HCT116 (cell line): ENCODE measurements at regions not wholly inside any gene's neighbourhood (a gene's known extent, or its start where the extent isn't known, plus 50 kb on each side); places are given as distances from the start of the nearest gene placed in this dataset.

ENCODE experiments used
- ATAC-seq: fragments of 200-7000 bp; cut with Tn5 transposase; 2 replicates; pipeline ENCODE4 v1.9.1; 2020; ENCODE audit warnings: mild to moderate bottlenecking, moderate library complexity
- BruUV-seq: library from RNA; stranded (reverse); fragments of 400-500 nt; replicated peaks from 2 replicates; lab custom pipeline; 2021; lab: Mats Ljungman, UMichigan
- CTCF ChIA-PET: fragments of 300-600 bp; sonication (Branson Sonifier 250); formaldehyde crosslinking; loops from one replicate; lab custom pipeline; 2021; ENCODE audit warnings: antibody characterized with exemption; lab: Charles Lee
- POLR2A ChIA-PET: fragments of 300-600, 350-600 bp; sonication (Branson Sonifier 250); formaldehyde crosslinking; loops from one replicate; lab custom pipeline; 2021; ENCODE audit warnings: antibody characterized with exemption; lab: Charles Lee
- RAD21 ChIA-PET, 2 experiments: fragments of 300-600 bp; sonication (Branson Sonifier 250); formaldehyde crosslinking; loops; one replicate each; lab custom pipeline; 2023; ENCODE audit warnings: low total read pairs in 2 of 2; ENCODE audit not compliant: uncharacterized antibody in 2 of 2, unreplicated experiment in 2 of 2, low non-redundant PET in 1 of 2; lab: Charles Lee
- DNase-seq: peaks from one replicate; pipeline ENCODE4 v3.0.0-alpha.2; 2010; ENCODE audit warnings: low read depth, low spot score
- H2AFZ ChIP-seq: fragments of 200-600 bp; shearing (Covaris generic), sonication (generic); 2 replicates; pipeline ENCODE4 v1.6.1; 2017; ENCODE audit warnings: low read depth, mixed run types, mixed read lengths, antibody characterized with exemption, low read length; ENCODE audit not compliant: poor library complexity, severe bottlenecking
- H3K27ac ChIP-seq: 2 replicates; pipeline ENCODE4 v1.5.1; 2012; ENCODE audit warnings: low read depth, low read length
- H3K27me3 ChIP-seq: fragments of 200-600 bp; sonication (generic); 2 replicates; pipeline ENCODE4 v1.6.1; 2016; ENCODE audit warnings: mixed run types, low read length, mixed read lengths; ENCODE audit not compliant: insufficient read depth
- H3K36me3 ChIP-seq, 2 experiments: fragments of 200-500 bp in 1 of 2; fragments of 200-600 bp in 1 of 2; sonication (Bioruptor generic) in 1 of 2; sonication (generic) in 1 of 2; 2 replicates each; pipeline versions ENCODE4 v1.5.1 to v1.6.1; 2014 to 2016; ENCODE audit warnings: low read length in 2 of 2, inconsistent platforms in 1 of 2, mixed read lengths in 1 of 2, mixed run types in 1 of 2; ENCODE audit not compliant: insufficient read depth in 2 of 2, control insufficient read depth in 1 of 2
- H3K4me1 ChIP-seq, 2 experiments: fragments of 200-600 bp in 1 of 2; sonication (generic) in 1 of 2; 2 replicates each; pipeline versions ENCODE4 v1.5.1 to v1.6.1; 2012 to 2017; ENCODE audit warnings: low read length in 2 of 2, inconsistent platforms in 1 of 2, mild to moderate bottlenecking in 1 of 2, mixed read lengths in 1 of 2, mixed run types in 1 of 2, moderate library complexity in 1 of 2; ENCODE audit not compliant: insufficient read depth in 2 of 2, control insufficient read depth in 1 of 2
- H3K4me2 ChIP-seq: fragments of 200-600 bp; sonication (generic); 2 replicates; pipeline ENCODE4 v1.6.1; 2017; ENCODE audit warnings: mixed run types, low read length, mixed read lengths
- H3K4me3 ChIP-seq, 2 experiments: fragments of 200-600 bp in 1 of 2; sonication (generic) in 1 of 2; replicated peaks in 1 of 2; 2 replicates each; pipeline ENCODE4 v1.5.1; 2011 to 2016; ENCODE audit warnings: low read length in 2 of 2, control low read depth in 1 of 2, low read depth in 1 of 2, mild to moderate bottlenecking in 1 of 2, mixed read lengths in 1 of 2, mixed run types in 1 of 2
- H3K79me2 ChIP-seq: fragments of 200-600 bp; sonication (generic); 2 replicates; pipeline ENCODE4 v1.6.1; 2017; ENCODE audit warnings: mild to moderate bottlenecking, mixed run types, low read length, moderate library complexity, mixed read lengths; ENCODE audit not compliant: insufficient read depth
- H3K9ac ChIP-seq: fragments of 200-600 bp; sonication (generic); 2 replicates; pipeline ENCODE4 v1.6.1; 2016; ENCODE audit warnings: low read length, mixed read lengths
- H3K9me2 ChIP-seq: fragments of 200-600 bp; sonication (generic), shearing (Covaris generic); 2 replicates; pipeline ENCODE4 v1.6.1; 2017; ENCODE audit warnings: mixed run types, mild to moderate bottlenecking, moderate library complexity; ENCODE audit not compliant: insufficient read depth
- H3K9me3 ChIP-seq, 2 experiments: fragments of 200-500 bp in 1 of 2; fragments of 200-600 bp in 1 of 2; sonication (Bioruptor generic) in 1 of 2; sonication (generic) in 1 of 2; 2 replicates each; pipeline ENCODE4 v1.6.1; 2014 to 2017; ENCODE audit warnings: low read length in 2 of 2, mixed read lengths in 2 of 2, inconsistent platforms in 1 of 2, low read depth in 1 of 2, mild to moderate bottlenecking in 1 of 2, mixed run types in 1 of 2, moderate library complexity in 1 of 2; ENCODE audit not compliant: control insufficient read depth in 1 of 2, insufficient read depth in 1 of 2
- H4K20me1 ChIP-seq: fragments of 200-600 bp; sonication (generic), shearing (Covaris generic); 2 replicates; pipeline ENCODE4 v1.6.1; 2017; ENCODE audit warnings: mixed run types, mild to moderate bottlenecking, moderate library complexity; ENCODE audit not compliant: insufficient read depth
- CBX3 ChIP-seq: IDR thresholded peaks from 2 replicates; pipeline ENCODE4 v1.6.1; 2012; ENCODE audit warnings: low read depth
- EGR1 ChIP-seq: IDR thresholded peaks from 2 replicates; pipeline ENCODE4 v1.6.1; 2012; ENCODE audit warnings: low read depth
- ELF1 ChIP-seq: IDR thresholded peaks from 2 replicates; pipeline ENCODE4 v1.6.1; 2012; ENCODE audit warnings: low read depth, borderline replicate concordance
- EZH2phosphoT487 ChIP-seq: fragments of 200-600 bp; IDR thresholded peaks from 2 replicates; pipeline ENCODE4 v1.6.1; 2018; ENCODE audit warnings: antibody characterized with exemption, borderline replicate concordance
- FOSL1 ChIP-seq: IDR thresholded peaks from 2 replicates; pipeline ENCODE4 v1.6.1; 2012; ENCODE audit warnings: low read depth
- RAD21 ChIP-seq: IDR thresholded peaks from 2 replicates; pipeline ENCODE4 v1.6.1; 2012; ENCODE audit warnings: low read depth, mild to moderate bottlenecking
- SRF ChIP-seq: IDR thresholded peaks from 2 replicates; pipeline ENCODE4 v1.6.1; 2012; ENCODE audit warnings: low read depth
- YY1 ChIP-seq: IDR thresholded peaks from 2 replicates; pipeline ENCODE4 v1.6.1; 2011; ENCODE audit warnings: low read length, low read depth, moderate library complexity, mild to moderate bottlenecking; ENCODE audit not compliant: insufficient replicate concordance; ENCODE audit errors: extremely low read depth
- ZNF274 ChIP-seq: fragments of 200-500 bp; sonication (Bioruptor generic); IDR thresholded peaks from 2 replicates; pipeline ENCODE4 v1.6.1; 2014; ENCODE audit warnings: mild to moderate bottlenecking, low read depth, low read length, inconsistent platforms
- intact Hi-C: fragments of 100-400 bp; cut with micrococcal nuclease; formaldehyde crosslinking; loops from 2 replicates; pipeline ENCODE4 v1.10.0; 2022
- TF ChIP-seq, protein P1 (sequence below): IDR thresholded peaks from 2 replicates; pipeline ENCODE4 v1.6.1; 2012; ENCODE audit warnings: low read depth
- TF ChIP-seq, protein P2 (sequence below): IDR thresholded peaks from 2 replicates; pipeline ENCODE4 v1.6.1; 2012

DNA sequence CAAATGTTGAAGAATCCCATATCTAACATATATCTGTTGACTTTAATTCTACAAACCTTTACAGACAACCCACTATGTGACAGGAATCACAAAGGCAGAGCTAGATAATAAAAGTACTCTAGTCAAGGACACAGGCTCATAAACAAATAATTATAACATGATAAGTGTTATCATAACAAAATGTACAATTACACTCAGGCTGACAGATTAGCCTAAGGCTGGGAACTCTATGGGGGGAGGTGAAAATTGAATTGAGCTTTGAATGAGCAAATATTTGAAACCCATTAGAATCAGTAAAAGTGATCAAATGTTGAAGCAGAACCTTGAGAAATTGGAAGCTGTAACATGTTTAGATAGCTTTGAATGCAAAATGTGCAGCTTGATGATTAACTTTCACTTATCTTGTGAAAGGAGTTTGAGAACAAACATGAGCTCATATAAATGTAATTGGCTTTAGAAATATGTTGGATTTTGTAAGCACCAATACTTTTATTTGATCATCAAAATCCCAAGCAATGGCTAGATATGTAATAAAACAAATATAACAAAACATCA, 970.2 kb downstream of the SORCS3 start:
- Histone ChIP-seq H3K9ac (no peak overlapping the region), H3K4me2 (no peak overlapping the region), H2AFZ (no peak overlapping the region), H4K20me1 (no peaks in the 10 kb centered on the region), H3K27ac (no peak overlapping the region), H3K4me3 (no peak overlapping the region), H3K9me2 (no peaks in the 10 kb centered on the region), H3K4me1 (no peaks in the 10 kb centered on the region), H3K79me2 (no peaks in the 10 kb centered on the region), H3K27me3 (no peaks in the 10 kb centered on the region), H3K36me3 (no peaks in the 10 kb centered on the region), H3K9me3 (peaks cover 36 to 52% of the 10 kb centered on the region in 2 experiments; a peak in 3 of 4 replicates)
- POLR2A ChIA-PET, result no interaction called here
- RAD21 ChIA-PET, result no interaction called here
- intact Hi-C loops, result no loop called here
- ATAC-seq (no peak), DNase-seq (no peak)
- CTCF ChIA-PET, result no interaction called here
- TF ChIP-seq EZH2phosphoT487 (no peak), SRF (no peak), FOSL1 (no peak), RAD21 (no peak)
- TF ChIP-seq, protein P1, sequence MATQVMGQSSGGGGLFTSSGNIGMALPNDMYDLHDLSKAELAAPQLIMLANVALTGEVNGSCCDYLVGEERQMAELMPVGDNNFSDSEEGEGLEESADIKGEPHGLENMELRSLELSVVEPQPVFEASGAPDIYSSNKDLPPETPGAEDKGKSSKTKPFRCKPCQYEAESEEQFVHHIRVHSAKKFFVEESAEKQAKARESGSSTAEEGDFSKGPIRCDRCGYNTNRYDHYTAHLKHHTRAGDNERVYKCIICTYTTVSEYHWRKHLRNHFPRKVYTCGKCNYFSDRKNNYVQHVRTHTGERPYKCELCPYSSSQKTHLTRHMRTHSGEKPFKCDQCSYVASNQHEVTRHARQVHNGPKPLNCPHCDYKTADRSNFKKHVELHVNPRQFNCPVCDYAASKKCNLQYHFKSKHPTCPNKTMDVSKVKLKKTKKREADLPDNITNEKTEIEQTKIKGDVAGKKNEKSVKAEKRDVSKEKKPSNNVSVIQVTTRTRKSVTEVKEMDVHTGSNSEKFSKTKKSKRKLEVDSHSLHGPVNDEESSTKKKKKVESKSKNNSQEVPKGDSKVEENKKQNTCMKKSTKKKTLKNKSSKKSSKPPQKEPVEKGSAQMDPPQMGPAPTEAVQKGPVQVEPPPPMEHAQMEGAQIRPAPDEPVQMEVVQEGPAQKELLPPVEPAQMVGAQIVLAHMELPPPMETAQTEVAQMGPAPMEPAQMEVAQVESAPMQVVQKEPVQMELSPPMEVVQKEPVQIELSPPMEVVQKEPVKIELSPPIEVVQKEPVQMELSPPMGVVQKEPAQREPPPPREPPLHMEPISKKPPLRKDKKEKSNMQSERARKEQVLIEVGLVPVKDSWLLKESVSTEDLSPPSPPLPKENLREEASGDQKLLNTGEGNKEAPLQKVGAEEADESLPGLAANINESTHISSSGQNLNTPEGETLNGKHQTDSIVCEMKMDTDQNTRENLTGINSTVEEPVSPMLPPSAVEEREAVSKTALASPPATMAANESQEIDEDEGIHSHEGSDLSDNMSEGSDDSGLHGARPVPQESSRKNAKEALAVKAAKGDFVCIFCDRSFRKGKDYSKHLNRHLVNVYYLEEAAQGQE, result no peak
- BruUV-seq, result no TSS peak

DNA sequence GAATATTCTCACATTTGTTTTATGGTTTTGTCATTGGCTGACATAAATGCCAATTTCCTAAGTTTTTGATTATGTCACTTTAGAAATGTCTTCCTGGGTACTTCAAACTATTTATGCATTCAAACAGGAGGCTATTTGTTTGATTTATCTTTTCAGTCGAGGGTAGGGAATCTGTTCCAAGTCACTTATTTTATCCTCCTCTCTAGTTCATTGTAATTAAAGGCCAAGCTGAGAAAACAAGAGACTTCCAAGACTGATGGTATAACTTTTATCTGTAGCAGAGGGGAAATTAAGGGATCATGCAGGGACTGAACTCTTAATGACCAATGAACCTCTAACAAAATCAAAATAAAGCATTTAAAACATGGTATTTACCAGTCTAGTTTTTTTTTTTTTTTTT, 968.4 kb downstream of the SORCS3 start:
- Histone ChIP-seq H3K79me2 (no peaks in the 10 kb centered on the region), H3K9ac (no peak overlapping the region), H3K27ac (no peak overlapping the region), H4K20me1 (no peaks in the 10 kb centered on the region), H3K27me3 (no peaks in the 10 kb centered on the region), H3K4me1 (no peaks in the 10 kb centered on the region), H3K4me2 (no peak overlapping the region), H3K4me3 (no peak overlapping the region), H3K9me3 (peaks cover 42 to 44% of the 10 kb centered on the region in 2 experiments; a peak in 3 of 4 replicates), H3K9me2 (no peaks in the 10 kb centered on the region), H2AFZ (no peak overlapping the region), H3K36me3 (no peaks in the 10 kb centered on the region)
- RAD21 ChIA-PET, result no interaction called here
- POLR2A ChIA-PET, result no interaction called here
- CTCF ChIA-PET, result no interaction called here
- DNase-seq (no peak), ATAC-seq (no peak)
- no TSS peak for BruUV-seq
- intact Hi-C loops, result no loop called here
- TF ChIP-seq, protein P1, result no peak
- TF ChIP-seq FOSL1 (no peak), SRF (no peak), EGR1 (no peak), RAD21 (no peak), EZH2phosphoT487 (no peak), ZNF274 (no peak), ELF1 (no peak), YY1 (no peak), CBX3 (no peak)
- TF ChIP-seq, protein P2, sequence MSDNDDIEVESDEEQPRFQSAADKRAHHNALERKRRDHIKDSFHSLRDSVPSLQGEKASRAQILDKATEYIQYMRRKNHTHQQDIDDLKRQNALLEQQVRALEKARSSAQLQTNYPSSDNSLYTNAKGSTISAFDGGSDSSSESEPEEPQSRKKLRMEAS, result no peak
